Skeletal muscle satellite cell (primary cell): ENCODE measurements at regions not wholly inside any gene's neighbourhood (a gene's known extent, or its start where the extent isn't known, plus 50 kb on each side); places are given as distances from the start of the nearest gene placed in this dataset.

ENCODE experiments used
- H3K27me3 ChIP-seq: 2 replicates; pipeline ENCODE4 v1.7.0; 2013; ENCODE audit warnings: low read length; ENCODE audit not compliant: control insufficient read depth, insufficient read depth
- H3K36me3 ChIP-seq: 2 replicates; pipeline ENCODE4 v1.7.0; 2013; ENCODE audit warnings: mild to moderate bottlenecking, control low read depth, low read length; ENCODE audit not compliant: insufficient read depth
- H3K4me1 ChIP-seq: 2 replicates; pipeline ENCODE4 v1.7.0; 2013; ENCODE audit warnings: low read length; ENCODE audit not compliant: control insufficient read depth, insufficient read depth
- H3K4me2 ChIP-seq: 2 replicates; pipeline ENCODE4 v1.7.0; 2013; ENCODE audit warnings: mild to moderate bottlenecking, low read length
- H3K4me3 ChIP-seq: 2 replicates; pipeline ENCODE4 v1.7.0; 2013; ENCODE audit warnings: low read length
- H3K9ac ChIP-seq: 2 replicates; pipeline ENCODE4 v1.7.0; 2013; ENCODE audit warnings: mild to moderate bottlenecking, low read depth, low read length, moderate library complexity
- H3K9me3 ChIP-seq: replicated peaks from 2 replicates; pipeline ENCODE4 v1.7.0; 2013; ENCODE audit warnings: mild to moderate bottlenecking, control low read depth, low read length

DNA sequence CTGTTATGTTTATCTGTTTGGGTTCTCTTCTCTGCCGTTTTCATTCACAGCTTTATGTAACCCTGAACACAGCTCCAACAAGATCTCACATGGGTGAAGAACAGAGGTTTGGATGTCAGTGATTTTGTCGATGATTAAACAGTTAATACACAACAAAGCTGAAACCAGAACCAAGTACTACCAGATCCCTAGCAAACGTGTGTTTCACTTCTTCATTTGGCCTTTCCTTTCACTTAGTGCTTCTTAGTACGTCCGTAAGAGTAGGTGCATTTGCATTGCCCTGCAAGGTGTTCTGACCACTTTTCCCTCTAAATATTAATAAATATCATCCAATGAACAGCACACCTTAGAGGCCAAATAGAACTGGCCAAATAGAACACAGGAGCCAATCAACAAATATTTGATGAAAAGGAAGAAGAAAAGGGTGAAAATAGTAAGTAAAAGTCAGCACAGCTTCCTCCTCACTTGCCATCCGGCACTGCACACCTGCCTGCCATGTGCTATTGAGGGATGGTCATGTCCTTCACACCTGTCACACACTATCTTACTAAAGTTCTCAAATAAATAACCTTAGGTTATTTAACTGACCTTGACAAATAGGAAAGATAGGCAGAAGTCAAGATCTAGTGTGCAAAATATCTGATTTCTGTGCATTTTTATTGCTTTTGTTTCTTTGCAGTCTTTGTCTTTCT, 252.6 kb upstream of the ANKRD30A start:
- no peak overlapping the region for H3K4me3 ChIP-seq
- no peaks in the 10 kb centered on the region for H3K4me1 ChIP-seq
- no peak overlapping the region for H3K4me2 ChIP-seq
- peaks cover 22% of the 10 kb centered on the region for H3K27me3 ChIP-seq
- no peak overlapping the region for H3K9ac ChIP-seq
- H3K36me3 ChIP-seq: no peaks in the 10 kb centered on the region
- H3K9me3 ChIP-seq: no peaks in the 10 kb centered on the region

DNA sequence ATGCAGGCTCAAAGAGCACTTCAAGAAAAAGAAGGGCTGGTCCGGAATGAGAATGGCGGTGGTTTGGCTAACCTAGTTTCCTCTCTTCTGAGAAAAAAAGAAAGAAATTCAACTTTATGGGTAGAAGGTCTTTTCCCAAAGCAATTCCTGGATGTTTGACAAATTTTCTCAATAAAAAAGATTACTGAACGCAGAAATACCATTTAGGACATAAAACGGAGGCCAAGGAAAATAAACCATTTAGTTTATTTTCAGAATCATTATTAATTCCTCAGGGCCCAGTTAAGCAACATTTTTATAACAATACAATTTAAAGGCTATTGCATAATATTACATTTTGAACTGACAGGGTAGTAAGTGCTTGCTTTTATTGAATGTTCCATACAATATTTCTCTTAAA, 284.6 kb upstream of the ANKRD30A start:
- no peaks in the 10 kb centered on the region for H3K9me3 ChIP-seq
- no peaks in the 10 kb centered on the region for H3K36me3 ChIP-seq
- no peak overlapping the region for H3K9ac ChIP-seq
- no peak overlapping the region for H3K4me3 ChIP-seq
- no peak overlapping the region for H3K4me2 ChIP-seq
- H3K27me3 ChIP-seq: no peaks in the 10 kb centered on the region
- no peaks in the 10 kb centered on the region for H3K4me1 ChIP-seq

DNA sequence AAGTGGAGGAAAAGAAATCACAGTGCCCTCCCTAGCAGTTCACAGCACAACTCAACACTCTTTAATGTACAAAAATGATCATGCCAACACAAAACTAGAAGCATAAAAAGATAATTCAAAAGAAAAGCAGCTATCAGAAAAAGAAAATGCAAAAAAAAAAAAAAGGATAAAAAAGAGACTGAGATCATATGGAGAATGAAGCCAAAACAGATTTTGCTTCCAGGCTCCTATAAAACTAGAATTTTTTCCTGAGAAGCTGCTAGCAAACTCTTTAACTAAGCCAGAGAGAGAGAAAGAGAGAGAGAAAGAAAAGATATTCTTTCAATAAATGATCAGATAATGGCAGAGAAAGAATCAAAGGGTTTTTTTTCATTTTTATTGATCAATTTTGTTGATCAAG, 288.0 kb upstream of the ANKRD30A start:
- Histone ChIP-seq H3K36me3 (no peaks in the 10 kb centered on the region), H3K4me3 (no peak overlapping the region), H3K9me3 (no peaks in the 10 kb centered on the region), H3K27me3 (no peaks in the 10 kb centered on the region), H3K4me1 (no peaks in the 10 kb centered on the region), H3K9ac (no peak overlapping the region), H3K4me2 (no peak overlapping the region)

DNA sequence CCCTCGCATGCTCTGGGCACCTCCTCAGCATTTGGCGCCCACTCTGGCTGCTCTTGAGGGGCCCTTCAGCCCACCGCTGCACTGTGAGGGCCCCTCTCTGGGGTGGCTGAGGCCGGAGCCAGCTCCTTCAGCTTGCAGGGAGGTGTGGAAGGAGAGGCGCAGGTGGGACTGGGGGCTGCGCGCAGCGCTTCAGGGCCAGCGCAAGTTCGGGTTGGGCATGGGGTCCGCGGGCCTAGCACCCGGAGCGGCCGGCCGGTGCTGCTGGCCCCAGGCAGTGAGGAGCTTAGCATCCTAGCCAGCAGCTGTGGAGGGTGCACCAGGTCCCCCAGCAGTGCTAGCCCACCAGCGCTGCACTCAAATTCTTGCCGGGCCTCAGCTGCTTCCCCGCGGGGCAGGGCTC, 305.6 kb upstream of the ANKRD30A start:
- Histone ChIP-seq H3K4me2 (no peak overlapping the region), H3K4me1 (no peaks in the 10 kb centered on the region), H3K9me3 (no peaks in the 10 kb centered on the region), H3K36me3 (no peaks in the 10 kb centered on the region), H3K27me3 (no peaks in the 10 kb centered on the region), H3K9ac (no peak overlapping the region), H3K4me3 (no peak overlapping the region)

DNA sequence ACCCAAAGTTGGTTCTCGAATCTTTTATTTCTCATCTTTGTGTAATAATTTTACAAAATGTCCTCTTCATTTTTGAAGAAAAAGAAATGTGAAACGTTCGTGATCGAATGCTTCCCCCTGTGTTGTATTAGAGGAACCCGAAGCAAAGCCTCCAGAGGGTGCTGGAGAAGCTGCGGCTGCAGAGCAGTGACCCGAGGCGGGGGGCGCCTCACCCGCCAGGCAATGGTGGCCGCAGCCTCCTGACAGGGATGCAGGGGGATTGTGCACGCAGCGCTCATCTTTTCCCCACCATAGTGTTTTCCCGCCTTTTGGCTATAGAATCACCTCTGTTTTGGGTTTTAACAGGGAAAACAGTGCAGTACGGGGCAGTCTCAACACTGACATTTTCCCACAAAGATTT, 307.5 kb upstream of the ANKRD30A start:
- Histone ChIP-seq H3K4me2 (no peak overlapping the region), H3K4me1 (no peaks in the 10 kb centered on the region), H3K9ac (no peak overlapping the region), H3K9me3 (no peaks in the 10 kb centered on the region), H3K27me3 (no peaks in the 10 kb centered on the region), H3K4me3 (no peak overlapping the region), H3K36me3 (no peaks in the 10 kb centered on the region)

DNA sequence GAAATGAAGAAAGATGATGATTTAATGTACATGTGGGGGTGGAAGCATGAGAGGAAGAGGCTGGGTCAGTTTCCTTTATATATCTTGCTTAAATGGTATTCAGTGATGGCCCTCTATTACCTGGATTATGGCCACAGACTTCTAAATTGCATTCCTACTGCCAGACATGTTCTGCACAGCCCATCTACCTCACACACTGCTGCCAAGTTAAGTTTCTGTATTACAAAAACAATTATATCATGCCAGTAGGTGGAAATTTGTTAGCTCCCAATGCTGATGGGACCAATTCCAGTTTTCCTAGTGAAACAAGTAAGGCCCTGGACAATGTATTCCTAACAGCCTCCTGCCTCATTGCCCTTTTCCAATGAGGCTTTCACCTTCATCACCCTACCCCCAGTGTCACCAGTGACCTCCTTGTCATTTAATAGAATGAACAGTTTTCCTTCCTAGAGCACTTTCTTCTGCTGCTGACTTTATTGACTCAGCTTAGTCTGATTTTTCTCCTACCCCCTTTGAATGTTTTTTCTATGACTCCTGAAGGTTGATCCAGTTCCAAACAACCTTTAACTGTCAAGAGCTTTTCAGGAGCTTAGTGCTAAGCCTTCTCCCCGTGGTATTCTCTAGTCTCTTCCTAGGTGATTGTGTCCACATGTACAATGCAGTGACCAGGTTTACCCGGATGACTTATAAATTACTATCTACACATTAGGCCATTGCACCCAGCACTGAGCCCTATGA, 316.6 kb upstream of the ANKRD30A start:
- Histone ChIP-seq H3K4me2 (no peak overlapping the region), H3K4me3 (no peak overlapping the region), H3K9me3 (no peaks in the 10 kb centered on the region), H3K9ac (no peak overlapping the region), H3K4me1 (peaks cover 4% of the 10 kb centered on the region), H3K27me3 (no peaks in the 10 kb centered on the region), H3K36me3 (no peaks in the 10 kb centered on the region)

DNA sequence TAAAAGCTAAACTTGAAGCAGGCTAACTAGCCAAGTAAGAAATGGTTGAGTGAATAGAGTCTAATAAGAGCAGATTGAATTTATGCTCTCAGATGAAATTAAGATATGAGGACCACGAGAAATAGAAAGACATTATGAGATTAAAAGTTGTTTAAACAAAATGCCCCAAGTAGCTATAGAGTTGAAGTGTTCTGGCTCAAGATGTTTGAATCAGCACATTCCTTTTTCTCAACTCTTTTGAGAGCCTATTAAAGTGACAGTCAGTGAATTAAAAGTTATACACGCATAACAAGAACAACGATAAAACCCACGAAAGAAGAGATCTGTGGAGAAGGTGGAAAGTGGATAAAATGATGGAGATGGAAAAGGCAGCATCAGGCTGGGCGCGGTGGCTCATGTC, 322.2 kb upstream of the ANKRD30A start:
- Histone ChIP-seq H3K4me3 (no peak overlapping the region), H3K36me3 (no peaks in the 10 kb centered on the region), H3K9me3 (no peaks in the 10 kb centered on the region), H3K27me3 (no peaks in the 10 kb centered on the region), H3K4me2 (no peak overlapping the region), H3K4me1 (no peaks in the 10 kb centered on the region), H3K9ac (no peak overlapping the region)

DNA sequence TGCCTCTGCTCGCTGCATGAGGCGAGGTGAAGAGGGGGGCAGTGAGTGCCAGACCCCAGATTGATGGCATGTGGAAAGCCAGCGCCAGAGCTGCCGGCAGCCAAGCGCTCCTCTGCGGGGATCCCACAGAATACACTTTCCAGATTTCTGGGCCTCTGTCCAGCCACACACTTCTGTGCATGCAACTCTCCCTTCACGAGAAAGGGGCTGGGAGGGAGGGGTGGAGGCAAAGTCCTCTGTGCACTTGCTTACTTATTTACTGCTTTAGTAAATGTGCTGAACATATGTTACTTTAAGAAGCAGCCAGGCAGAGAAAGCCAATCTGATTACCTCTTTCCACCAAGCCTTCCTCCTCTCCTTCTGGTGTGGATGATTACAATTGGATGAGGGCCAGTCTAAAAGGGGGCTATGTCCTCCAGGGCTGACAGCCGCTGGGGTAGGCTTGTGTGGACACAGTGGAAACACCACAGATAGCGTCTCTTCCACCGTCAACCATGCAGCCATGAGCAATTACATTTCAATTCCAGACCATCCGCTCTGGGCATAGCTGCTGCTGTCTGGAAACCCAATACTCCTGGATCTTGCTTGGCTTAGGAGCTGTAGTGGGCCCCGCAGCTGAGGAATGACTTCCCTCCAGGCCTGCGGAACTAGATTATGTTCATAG, 322.8 kb upstream of the ANKRD30A start:
- Histone ChIP-seq H3K4me1 (no peaks in the 10 kb centered on the region), H3K4me2 (no peak overlapping the region), H3K9me3 (no peaks in the 10 kb centered on the region), H3K27me3 (no peaks in the 10 kb centered on the region), H3K36me3 (no peaks in the 10 kb centered on the region), H3K4me3 (no peak overlapping the region), H3K9ac (no peak overlapping the region)

DNA sequence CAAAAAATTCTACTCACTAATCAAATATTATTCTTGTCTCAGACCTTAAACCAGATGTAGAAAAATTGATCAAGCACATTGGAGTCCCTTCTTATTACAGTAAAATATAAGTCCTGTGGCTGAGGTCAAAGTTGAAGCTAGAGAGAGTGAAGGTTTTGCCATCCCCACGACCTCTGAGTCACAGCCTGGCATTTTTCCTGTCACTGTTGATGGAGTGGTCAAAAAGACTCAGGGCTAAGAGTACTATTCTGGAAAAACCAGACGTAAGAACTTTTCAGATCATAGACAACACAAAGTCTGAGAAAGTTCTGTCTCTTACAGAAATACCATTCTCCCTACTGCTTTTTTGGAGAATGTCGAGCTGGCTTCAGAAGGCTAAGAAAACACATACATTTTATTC, 323.7 kb upstream of the ANKRD30A start:
- H3K9ac ChIP-seq: no peak overlapping the region
- H3K4me2 ChIP-seq: no peak overlapping the region
- H3K36me3 ChIP-seq: no peaks in the 10 kb centered on the region
- H3K4me3 ChIP-seq: no peak overlapping the region
- H3K27me3 ChIP-seq: no peaks in the 10 kb centered on the region
- no peaks in the 10 kb centered on the region for H3K4me1 ChIP-seq
- no peaks in the 10 kb centered on the region for H3K9me3 ChIP-seq

DNA sequence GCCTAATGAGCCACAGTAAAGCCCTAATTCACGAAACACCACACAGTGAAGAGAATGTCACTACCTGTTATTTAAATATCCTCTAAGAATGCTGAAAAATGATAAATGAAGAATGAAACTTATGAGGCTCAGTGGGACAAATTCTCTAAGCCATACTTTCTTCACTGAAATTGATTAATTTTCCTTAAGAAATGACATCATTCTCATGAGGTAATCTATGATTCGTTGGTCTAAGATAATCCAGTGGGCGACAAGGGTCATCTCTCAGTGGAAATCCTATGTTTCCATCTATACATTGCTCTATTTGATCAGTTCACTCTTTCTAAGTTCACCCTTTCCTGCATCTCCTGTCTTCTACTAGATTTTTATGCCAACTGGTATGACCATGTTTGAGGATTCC, 330.4 kb upstream of the ANKRD30A start:
- Histone ChIP-seq H3K9ac (no peak overlapping the region), H3K4me3 (no peak overlapping the region), H3K36me3 (no peaks in the 10 kb centered on the region), H3K27me3 (peaks cover 4% of the 10 kb centered on the region), H3K4me2 (no peak overlapping the region), H3K9me3 (no peaks in the 10 kb centered on the region), H3K4me1 (no peaks in the 10 kb centered on the region)

DNA sequence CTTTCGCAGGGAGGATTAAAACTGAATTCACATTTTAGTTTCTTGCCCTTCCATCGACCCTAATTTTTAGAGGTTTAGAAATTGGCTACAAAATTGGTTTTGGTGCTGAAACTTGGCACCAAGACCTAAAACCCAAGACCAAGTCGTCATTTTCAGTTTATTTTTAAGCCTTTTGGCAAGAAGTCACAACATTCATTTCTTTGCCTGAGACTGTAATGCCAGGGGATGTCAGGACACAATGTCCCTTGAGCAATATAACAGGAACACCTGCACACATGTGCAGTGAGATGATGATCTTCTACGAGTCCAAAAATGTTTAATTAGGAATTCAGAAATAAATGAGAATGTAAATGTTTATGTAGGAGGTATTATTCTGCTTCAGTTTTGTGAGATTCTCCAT, 335.4 kb upstream of the ANKRD30A start:
- Histone ChIP-seq H3K9ac (no peak overlapping the region), H3K36me3 (no peaks in the 10 kb centered on the region), H3K27me3 (peaks cover 4% of the 10 kb centered on the region), H3K4me1 (no peaks in the 10 kb centered on the region), H3K4me2 (no peak overlapping the region), H3K4me3 (no peak overlapping the region), H3K9me3 (no peaks in the 10 kb centered on the region)
